ENCODE measurements at regions not wholly inside any gene's neighbourhood (a gene's known extent, or its start where the extent isn't known, plus 50 kb on each side); places are given as distances from the start of the nearest gene placed in this dataset.
"Not testable (repeated sequence)": the region's sequence is repeated elsewhere in the genome, so short reads cannot be mapped to it uniquely, and the experiment has no call there.

GRCh38 chr9:78383130-78383529 lies 86.2 kb downstream of the PSAT1 start:
- DNase-seq, result no peak

DNA sequence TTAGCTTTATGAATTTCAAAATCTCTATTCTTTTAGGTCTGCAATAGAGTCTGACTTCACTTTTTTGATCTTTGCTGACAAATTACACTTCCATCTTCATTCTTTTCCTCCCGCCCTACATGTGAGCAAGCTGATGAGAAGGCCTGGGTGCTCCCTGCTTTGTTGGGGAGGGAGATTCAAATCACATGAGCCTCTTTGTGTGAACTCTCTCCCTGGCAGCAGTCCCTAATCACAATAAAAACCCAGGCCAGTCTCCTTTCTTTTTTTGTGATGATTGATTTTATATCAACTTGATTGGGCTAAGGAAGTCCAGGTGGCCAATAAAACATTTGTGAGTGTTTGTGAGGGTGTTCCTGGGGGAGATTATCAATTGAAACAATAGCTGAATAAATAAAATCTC lies 89.4 kb downstream of the PSAT1 start:
- no peak for DNase-seq

- no peak for DNase-seq
Observed at GRCh38 chr9:78386773-78387172, 89.8 kb downstream of the PSAT1 start.

GRCh38 chr9:78393340-78393739 lies 96.4 kb downstream of the PSAT1 start:
- DNase-seq, result no peak

DNA sequence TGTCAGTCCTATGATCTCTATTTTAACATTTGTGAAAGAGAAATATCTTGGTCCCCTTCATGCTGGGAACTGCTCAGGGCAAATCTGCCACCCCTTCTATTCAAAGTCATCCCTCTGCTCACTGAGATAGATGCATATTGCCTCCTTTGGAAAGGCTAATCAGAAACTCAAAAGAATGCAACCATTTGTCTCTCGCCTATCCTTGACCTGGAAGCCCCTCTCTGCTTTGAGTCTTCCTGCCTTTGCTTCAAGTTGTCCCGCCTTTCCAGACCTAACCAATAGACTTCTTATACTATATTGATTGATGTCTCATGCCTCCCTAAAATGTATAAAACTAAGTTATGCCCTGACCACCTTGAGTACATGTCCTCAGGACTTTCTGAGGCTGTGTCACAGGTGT lies 97.0 kb downstream of the PSAT1 start:
- DNase-seq, result no peak

DNA sequence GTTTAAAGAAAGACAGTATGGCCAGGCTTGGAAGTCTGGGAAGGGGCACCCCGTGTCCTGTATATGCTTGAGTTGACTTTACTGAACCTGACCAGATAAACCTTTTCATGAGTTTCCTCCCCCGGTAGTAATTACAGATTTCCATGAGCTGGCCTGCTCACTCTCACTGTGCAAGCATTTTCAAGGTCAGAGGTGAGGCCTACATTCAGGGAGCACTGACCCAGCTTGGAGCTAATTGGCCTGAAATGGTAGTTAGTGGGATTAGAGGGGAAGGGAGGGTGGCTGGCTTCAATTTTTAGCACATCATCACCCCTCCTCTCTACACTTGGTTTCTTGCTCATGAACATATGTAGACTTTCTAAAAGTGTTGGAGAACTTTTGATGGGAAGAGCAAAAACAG lies 99.2 kb downstream of the PSAT1 start:
- DNase-seq, result no peak

- no peak for DNase-seq
Observed at GRCh38 chr9:78397045-78397444, 100.1 kb downstream of the PSAT1 start.

- no peak for DNase-seq
Observed at GRCh38 chr9:78397454-78397853, 100.5 kb downstream of the PSAT1 start.

- no peak for DNase-seq
Observed at GRCh38 chr9:78399153-78399552, 102.2 kb downstream of the PSAT1 start.

GRCh38 chr9:78400496-78400895 lies 103.6 kb downstream of the PSAT1 start:
- DNase-seq, result no peak

DNA sequence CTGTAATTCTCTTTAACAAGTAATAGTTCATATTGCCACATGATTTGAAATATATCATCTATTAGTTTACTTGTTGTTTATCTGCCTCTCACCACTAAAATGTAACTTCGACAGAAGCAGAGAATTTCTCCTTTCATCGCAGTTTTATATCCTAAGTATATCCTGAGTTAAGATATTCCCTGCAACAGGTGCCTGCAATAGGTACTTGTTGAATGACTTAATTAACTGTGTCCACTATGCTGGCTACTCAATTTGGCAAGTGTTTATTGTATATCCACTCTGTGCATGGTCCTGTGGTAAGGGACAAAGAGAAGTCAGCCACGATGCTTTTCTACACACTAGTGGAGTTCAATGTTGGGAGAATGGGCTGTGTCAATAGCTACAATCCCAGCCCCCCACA lies 108.5 kb downstream of the PSAT1 start:
- DNase-seq, result no peak

GRCh38 chr9:78406146-78406545 lies 109.2 kb downstream of the PSAT1 start:
- DNase-seq, result no peak

DNA sequence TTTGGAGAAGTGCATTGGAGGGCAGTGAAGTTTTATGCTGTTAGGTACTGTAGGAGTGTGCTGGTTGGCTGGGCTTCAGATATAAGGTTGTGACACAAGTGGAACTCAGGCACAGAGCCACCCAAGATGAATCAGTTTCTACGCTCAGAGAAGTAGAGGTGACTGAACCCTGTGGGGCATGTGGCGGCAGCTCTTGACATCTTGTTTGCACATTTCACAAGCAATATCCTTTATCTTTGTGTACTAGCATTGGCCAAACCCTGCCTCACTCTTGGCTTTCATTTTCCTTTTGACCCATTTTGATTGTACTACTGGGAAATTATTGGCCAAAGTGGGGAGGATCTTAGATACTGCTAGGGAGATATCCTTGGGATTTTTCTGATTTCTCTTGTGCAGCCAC lies 110.0 kb downstream of the PSAT1 start:
- DNase-seq, result no peak

GRCh38 chr9:78407636-78408312 lies 110.8 kb downstream of the PSAT1 start:
- DNase-seq, result no peak

DNA sequence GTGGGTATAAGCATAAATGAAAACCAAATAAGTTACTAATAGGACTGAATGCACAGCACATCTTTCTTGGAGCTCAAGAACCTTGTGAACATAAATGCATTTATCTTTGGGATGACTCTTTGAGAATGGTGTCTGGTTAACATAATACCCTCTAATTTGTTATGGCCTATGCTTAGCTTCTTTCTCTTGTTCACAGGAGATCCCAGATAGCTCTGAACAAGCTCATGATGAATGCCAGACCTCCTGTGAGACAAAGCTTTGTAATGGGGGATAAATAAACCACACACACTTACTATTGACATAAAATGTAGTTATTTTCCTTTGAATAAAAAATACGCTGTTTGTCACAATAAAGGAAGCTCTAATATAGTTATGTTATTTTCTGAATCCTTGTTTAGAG lies 111.5 kb downstream of the PSAT1 start:
- no peak for DNase-seq

DNA sequence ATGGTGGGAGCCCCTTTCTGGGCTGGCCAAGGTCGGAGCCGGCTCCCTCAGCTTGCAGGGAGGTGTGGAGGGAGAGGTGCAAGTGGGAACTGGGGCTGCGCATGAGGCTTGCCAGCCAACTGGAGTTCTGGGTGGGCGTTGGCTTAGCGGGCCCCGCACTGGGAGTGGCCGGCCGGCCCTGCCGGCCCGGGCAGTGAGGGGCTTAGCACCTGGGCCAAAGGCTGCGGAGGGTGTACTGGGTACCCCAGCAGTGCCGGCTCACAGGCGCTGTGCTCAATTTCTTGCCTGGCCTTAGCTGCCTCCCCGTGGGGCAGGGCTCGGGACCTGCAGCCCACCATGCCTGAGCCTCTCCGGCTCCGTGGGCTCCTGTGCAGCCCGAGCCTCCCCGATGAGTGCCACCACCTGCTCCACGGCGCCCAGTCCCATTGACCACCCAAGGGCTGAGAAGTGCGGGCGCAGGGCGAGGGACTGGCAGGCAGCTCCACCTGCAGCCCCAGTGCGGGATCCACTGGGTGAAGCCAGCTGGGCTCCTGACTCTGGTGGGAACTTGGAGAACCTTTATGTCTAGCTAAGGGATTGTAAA lies 113.1 kb downstream of the PSAT1 start:
- DNase-seq, result not testable (repeated sequence)

DNA sequence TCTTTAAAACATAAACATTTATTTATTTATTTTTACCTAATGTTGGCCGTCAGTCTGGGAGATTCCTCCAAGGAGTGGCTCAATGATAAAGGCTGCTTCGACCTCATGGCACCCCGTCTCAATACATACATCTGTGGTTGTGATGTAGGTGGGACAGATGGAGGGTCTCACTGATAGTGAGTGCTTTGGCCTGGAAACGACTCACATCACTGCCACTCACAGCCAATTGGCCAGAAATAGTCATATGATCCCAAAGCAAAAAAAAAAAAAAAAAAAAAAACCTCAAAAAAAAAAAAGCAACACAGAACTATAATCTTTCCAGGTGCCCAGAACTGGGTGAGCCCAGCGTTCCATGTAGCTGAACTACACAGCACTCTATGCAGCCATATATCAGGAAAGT lies 125.4 kb downstream of the PSAT1 start:
- no peak for DNase-seq

GRCh38 chr9:78424299-78424698 lies 127.4 kb downstream of the PSAT1 start:
- no peak for DNase-seq

- no peak for DNase-seq
Observed at GRCh38 chr9:78428640-78429039, 131.7 kb downstream of the PSAT1 start.

- no peak for DNase-seq
Observed at GRCh38 chr9:78430387-78430786, 133.5 kb downstream of the PSAT1 start.

DNA sequence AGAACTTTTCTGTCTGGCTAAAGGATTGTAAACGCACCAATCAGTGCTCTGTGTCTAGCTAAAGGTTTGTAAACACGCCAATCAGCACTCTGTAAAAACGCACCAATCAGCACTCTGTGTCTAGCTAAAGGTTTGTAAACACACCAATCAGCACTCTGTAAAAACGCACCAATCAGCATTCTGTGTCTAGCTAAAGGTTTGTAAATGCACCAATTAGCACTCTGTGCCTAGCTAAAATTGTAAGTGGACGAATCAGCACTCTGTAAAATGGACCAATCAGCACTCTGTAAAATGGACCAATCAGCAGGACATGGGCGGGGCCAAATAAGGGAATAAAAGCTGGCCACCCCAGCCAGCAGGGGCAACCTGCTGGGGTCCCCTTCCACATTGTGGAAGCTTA lies 134.1 kb downstream of the PSAT1 start:
- DNase-seq, result not testable (repeated sequence)

- no peak for DNase-seq
Observed at GRCh38 chr9:78436873-78437272, 139.9 kb downstream of the PSAT1 start.

DNA sequence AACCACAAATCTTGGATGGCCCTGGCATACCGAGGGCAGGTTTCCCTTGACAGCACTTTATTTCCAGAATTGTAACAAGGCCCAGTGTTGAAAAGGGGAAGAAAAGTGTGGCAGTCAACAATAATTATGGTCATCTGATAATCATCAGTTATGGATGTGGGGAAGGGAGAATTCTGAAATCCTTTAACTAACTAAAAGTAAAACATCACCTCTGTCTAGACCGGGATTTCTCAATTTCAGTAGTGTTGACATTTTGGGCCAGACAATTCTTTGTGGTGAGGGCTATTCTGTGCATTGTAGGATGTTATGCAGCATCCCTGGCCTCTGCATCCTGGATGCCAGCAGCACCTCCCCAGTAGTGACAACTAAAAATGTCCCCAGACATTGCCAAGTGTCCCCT lies 140.4 kb downstream of the PSAT1 start:
- DNase-seq, result no peak

GRCh38 chr9:78437806-78438205 lies 140.9 kb downstream of the PSAT1 start:
- DNase-seq, result no peak

GRCh38 chr9:78438211-78438610 lies 141.3 kb downstream of the PSAT1 start:
- DNase-seq, result no peak
